HG02759 (cell line): ENCODE measurements at regions not wholly inside any gene's neighbourhood (a gene's known extent, or its start where the extent isn't known, plus 50 kb on each side); places are given as distances from the start of the nearest gene placed in this dataset.
"Not testable (repeated sequence)": the region's sequence is repeated elsewhere in the genome, so short reads cannot be mapped to it uniquely, and the experiment has no call there.

Source experiments
- ATAC-seq: cut with Tn5 transposase; IDR thresholded peaks from one replicate; pipeline ENCODE4 v1.9.1; 2021; ENCODE audit warnings: mild to moderate bottlenecking, moderate library complexity; ENCODE audit not compliant: unreplicated experiment

- no peak for ATAC-seq
Observed at GRCh38 chr6:27679964-27680694, 207.2 kb upstream of the ZNF184 start.

- ATAC-seq, result no peak
Observed at GRCh38 chr6:27679308-27679963, 206.5 kb upstream of the ZNF184 start.

GRCh38 chr6:27678469-27678868 lies 205.6 kb upstream of the ZNF184 start:
- ATAC-seq, result no peak

- ATAC-seq, result no peak
Observed at GRCh38 chr6:27674882-27675281, 202.0 kb upstream of the ZNF184 start.

DNA sequence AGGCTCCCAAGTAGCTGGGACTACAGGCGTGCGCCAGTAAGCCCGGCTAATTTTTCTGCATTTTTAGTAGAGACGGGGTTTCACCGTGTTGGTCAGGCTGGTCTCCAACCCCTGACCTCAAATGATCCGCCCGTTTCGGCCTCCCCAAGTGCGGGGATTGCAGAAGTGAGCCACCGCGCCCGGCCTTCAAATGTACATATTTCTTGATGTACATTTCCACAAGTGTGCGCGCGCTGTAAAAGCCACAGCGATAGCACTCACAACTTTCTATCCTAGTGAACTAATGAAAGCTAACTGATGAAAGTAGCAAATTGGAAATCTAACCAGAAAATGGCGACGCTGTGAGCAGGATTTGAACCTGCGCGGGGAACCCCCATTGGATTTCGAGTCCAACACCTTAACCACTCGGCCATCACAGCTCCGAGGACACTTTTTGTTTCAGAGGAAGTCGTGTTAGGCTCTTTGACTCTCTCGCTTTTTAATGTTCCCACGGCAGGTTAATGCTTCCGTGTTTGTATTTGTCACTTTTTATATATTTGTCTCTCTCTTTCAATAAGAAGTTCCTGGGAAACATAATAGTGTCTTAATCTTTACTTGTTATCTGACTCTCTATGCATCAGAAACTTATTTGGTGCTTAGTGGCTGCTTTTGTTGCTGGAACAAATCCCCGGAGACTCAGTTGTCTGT lies 199.4 kb upstream of the ZNF184 start:
- ATAC-seq, result peak; percentile 60

- ATAC-seq, result no peak
Observed at GRCh38 chr6:27669624-27670301, 196.9 kb upstream of the ZNF184 start.

DNA sequence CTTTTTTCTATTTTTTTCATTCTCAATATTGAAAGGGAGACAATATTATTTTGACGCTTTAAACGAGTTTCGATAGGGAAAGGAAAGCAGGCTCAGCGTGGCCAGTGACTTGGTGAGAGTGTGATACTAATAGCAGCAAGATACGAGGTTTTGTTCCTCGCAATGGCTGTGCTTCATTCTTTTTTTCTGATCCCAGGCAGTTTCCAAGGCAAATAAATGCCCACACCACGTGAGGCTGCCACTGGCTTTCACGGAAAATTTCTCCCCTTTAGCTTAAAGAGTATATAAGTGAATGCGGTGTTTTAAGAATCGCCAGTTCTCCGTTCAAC lies 196.4 kb upstream of the ZNF184 start:
- no peak for ATAC-seq

- ATAC-seq, result peak; percentile 38
Observed at GRCh38 chr6:27668442-27669294, 195.8 kb upstream of the ZNF184 start.

GRCh38 chr6:27667657-27668441 lies 194.9 kb upstream of the ZNF184 start:
- no peak for ATAC-seq

DNA sequence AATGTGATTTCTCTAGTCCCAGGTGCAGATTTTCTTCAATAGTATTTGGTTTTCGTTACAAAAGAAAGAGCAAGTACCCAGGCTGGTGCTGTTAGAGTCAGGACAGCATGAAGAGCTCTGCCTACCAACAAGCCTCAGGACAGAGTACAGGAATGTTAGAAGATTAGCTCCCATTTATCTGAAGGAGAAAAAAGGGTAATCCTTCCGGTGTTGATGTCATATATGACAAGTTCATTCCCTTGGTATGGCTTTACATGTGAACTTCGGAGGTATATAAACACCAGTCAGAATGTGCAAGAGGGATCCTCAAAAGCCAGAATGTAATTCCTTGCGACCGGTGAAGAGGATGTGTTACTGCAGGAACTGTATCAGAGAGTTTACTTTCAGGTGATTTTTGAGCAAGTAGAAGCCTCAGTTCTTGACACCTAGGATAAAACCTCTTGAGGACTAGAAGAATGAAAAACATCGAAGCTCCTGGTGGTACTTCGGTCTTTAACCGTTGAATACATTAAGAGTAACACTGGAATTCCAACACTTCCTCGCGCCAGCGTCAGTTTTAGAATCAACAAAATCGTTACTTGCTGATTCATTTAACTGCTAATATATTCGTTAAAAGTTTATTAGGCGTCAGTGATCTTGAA lies 194.2 kb upstream of the ZNF184 start:
- ATAC-seq, result no peak

- no peak for ATAC-seq
Observed at GRCh38 chr6:27662769-27663168, 189.9 kb upstream of the ZNF184 start.

DNA sequence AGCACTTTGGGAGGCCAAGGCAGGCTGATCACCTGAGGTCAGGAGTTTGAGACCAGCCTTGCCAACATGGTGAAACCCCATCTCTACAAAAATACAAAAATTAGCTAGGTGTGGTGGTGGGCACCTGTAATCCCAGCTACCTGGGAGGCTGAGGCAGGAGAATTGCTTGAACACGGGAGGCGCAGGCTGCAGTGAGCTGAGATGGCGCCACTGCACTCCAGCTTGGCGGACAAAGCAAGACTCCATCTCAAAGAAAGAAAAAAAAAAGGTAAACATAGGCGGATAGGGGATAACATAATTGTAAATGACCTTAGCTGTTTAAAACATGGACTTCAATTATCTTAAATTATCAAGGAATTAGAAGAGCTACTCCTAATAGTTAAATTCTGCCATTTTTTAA lies 189.3 kb upstream of the ZNF184 start:
- not testable (repeated sequence) for ATAC-seq

GRCh38 chr6:27653143-27653825 lies 180.4 kb upstream of the ZNF184 start:
- ATAC-seq, result not testable (repeated sequence)

DNA sequence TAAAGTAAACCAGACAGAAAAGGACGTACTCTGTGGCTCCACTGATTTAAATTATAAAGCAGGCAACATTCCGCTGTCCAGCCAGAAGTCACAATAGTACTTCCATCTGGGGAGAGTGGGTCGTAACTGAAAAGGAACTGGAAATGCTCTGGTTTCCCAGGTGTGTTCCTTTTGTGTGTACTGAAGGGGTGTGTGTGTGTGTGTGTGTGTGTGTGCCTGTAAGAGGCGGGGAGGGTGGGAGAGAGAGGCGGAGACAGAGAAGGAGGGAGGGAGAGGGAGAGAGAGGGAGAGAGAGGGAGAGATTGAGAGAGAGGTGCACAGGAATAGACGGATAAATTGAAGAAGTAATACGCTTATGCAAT lies 178.4 kb upstream of the ZNF184 start:
- ATAC-seq, result no peak

GRCh38 chr6:27650620-27651370 lies 177.9 kb upstream of the ZNF184 start:
- no peak for ATAC-seq

DNA sequence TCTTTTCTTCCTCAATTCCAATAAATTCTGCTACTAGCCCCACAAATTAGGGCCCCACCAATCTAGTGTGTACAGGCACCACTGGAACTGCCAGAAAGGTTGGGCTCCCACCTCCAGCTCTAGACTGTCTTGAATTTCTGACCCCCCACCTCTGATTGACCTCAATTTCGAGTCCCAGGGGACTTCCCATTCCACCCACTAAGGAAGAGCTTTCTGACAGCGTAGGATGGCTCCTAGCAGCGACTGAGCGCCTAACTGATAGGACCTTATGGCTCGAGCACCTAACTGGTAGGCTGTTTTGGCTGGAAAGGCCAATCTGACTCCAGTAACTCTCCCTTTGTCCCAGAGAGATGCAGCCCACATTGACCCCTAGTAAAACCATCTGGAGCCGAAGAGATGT lies 171.6 kb upstream of the ZNF184 start:
- no peak for ATAC-seq

GRCh38 chr6:27642744-27643456 lies 170.0 kb upstream of the ZNF184 start:
- ATAC-seq, result no peak

GRCh38 chr6:27635886-27636285 lies 163.0 kb upstream of the ZNF184 start:
- ATAC-seq, result not testable (repeated sequence)
